Thoracic aorta (tissue), 2 donors: ENCODE measurements at regions not wholly inside any gene's neighbourhood (a gene's known extent, or its start where the extent isn't known, plus 50 kb on each side); places are given as distances from the start of the nearest gene placed in this dataset.

Experiments used
- ATAC-seq: fragments of 150-250 bp; one replicate; pipeline ENCODE4 v1.8.0; 2017; ENCODE audit warnings: low read depth; ENCODE audit not compliant: insufficient number of reproducible peaks, low FRiP score
- DNase-seq: peaks from one replicate; pipeline ENCODE4 v3.0.0-alpha.2; 2020; ENCODE audit warnings: low spot score
- H3K27ac ChIP-seq, 2 donors: fragments of 200-600 bp; sonication (generic); 1 replicate in 1 of 2; 2 replicates in 1 of 2; pipeline ENCODE4 v1.5.1; 2016; ENCODE audit warnings: mild to moderate bottlenecking in 2 of 2, moderate library complexity in 2 of 2
- H3K27me3 ChIP-seq: fragments of 200-600 bp; sonication (generic); replicated peaks from 2 replicates; pipeline ENCODE4 v1.6.0; 2016; ENCODE audit warnings: mild to moderate bottlenecking; ENCODE audit not compliant: insufficient read depth
- H3K36me3 ChIP-seq: fragments of 200-600 bp; sonication (generic); one replicate; pipeline ENCODE4 v1.5.1; 2016
- H3K4me1 ChIP-seq, 2 donors: fragments of 200-600 bp; sonication (generic); 1 replicate in 1 of 2; 2 replicates in 1 of 2; pipeline versions ENCODE4 v1.5.1 to v1.6.0; 2016; ENCODE audit warnings: low read depth in 2 of 2, mild to moderate bottlenecking in 1 of 2; ENCODE audit not compliant: control insufficient read depth in 1 of 2
- H3K4me3 ChIP-seq: fragments of 200-600 bp; sonication (generic); 2 replicates; pipeline ENCODE4 v1.5.1; 2016; ENCODE audit warnings: mild to moderate bottlenecking
- H3K9me3 ChIP-seq: fragments of 200-600 bp; sonication (generic); 2 replicates; pipeline ENCODE4 v1.5.1; 2016
- CTCF ChIP-seq: fragments of 200-600 bp; sonication (generic); IDR thresholded peaks from one replicate; pipeline ENCODE4 v1.5.1; 2019; ENCODE audit warnings: antibody characterized with exemption

DNA sequence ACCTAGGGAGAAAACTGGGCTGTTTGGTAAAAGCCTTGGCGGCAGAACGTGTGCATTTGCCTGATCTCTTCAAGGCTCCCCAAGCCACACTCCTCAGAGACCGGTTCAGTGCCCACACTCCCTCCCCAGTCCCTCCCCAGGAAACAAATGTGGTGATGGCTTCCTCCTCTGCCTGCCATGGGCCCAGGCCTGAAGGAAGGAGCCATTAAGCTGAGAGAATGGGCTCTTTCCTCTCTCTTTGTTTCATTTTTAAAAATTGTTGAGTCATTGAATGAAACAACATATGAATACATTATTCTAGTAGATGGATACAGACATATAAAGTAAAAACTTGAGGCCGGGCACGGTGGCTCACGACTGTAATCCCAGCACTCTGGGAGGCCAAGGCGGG lies 50.6 kb upstream of the YWHAQ start:
- Histone ChIP-seq H3K9me3 (no peaks in the 10 kb centered on the region), H3K4me3 (no peak overlapping the region), H3K36me3 (no peaks in the 10 kb centered on the region), H3K27me3 (no peaks in the 10 kb centered on the region), H3K4me1 (no peaks in the 10 kb centered on the region), H3K27ac (no peak overlapping the region)
- no peak for TF ChIP-seq CTCF
- no peak for ATAC-seq
- no peak for DNase-seq

DNA sequence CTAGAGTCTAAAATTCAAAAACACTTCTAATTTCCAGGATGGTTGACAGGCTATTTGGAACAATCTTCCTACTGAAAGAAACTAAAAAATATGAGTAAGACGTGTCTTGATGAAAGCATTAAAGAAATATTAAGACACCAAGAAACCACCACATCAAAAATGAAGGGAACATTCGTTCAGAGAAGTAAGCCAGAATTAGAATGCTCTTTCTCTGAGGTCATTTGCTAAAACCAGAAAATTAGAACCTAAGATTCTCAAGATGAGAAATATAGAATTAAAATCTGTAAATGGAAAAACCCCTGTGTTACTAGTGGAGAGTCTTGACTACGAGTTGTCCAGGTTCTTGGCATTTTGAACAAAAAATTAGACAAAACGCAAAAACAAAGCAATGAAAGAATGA lies 54.8 kb upstream of the YWHAQ start:
- DNase-seq (no peak), ATAC-seq (no peak)
- no peaks in the 10 kb centered on the region for H3K9me3 ChIP-seq
- H3K4me1 ChIP-seq: no peaks in the 10 kb centered on the region
- no peak overlapping the region for H3K4me3 ChIP-seq
- H3K36me3 ChIP-seq: no peaks in the 10 kb centered on the region
- no peaks in the 10 kb centered on the region for H3K27me3 ChIP-seq
- H3K27ac ChIP-seq: no peak overlapping the region
- TF ChIP-seq CTCF: no peak

GRCh38 chr2:9686061-9686460 lies 55.3 kb upstream of the YWHAQ start:
- Histone ChIP-seq H3K9me3 (no peaks in the 10 kb centered on the region), H3K27ac (no peak overlapping the region), H3K4me1 (no peaks in the 10 kb centered on the region), H3K36me3 (no peaks in the 10 kb centered on the region), H3K4me3 (no peak overlapping the region), H3K27me3 (no peaks in the 10 kb centered on the region)
- DNase-seq (no peak), ATAC-seq (no peak)
- no peak for TF ChIP-seq CTCF

DNA sequence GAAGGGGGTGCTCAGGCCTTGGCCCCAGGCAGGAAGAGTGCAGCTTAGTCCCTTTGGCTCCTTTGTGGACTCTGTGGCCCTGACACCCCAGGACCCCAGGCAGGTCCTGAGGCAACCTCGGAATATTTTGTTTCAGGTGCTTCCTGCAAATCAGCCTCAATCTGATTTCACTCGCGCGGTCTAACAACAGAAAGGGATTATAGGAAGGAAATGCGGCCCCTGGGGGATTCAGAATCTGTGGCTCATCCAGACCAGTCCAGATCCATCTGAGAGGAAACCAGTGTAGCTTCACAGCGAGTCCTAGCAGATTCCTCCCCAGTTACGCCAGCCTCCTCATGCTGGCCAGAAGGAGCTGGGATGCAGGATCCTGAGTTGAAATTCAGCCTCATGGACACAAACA lies 59.5 kb upstream of the YWHAQ start:
- no peak overlapping the region for H3K27ac ChIP-seq
- TF ChIP-seq CTCF: no peak
- peaks cover 7 to 19% of the 10 kb centered on the region in 2 donors for H3K4me1 ChIP-seq
- H3K36me3 ChIP-seq: no peaks in the 10 kb centered on the region
- DNase-seq (no peak), ATAC-seq (no peak)
- no peaks in the 10 kb centered on the region for H3K27me3 ChIP-seq
- no peak overlapping the region for H3K4me3 ChIP-seq
- H3K9me3 ChIP-seq: no peaks in the 10 kb centered on the region

DNA sequence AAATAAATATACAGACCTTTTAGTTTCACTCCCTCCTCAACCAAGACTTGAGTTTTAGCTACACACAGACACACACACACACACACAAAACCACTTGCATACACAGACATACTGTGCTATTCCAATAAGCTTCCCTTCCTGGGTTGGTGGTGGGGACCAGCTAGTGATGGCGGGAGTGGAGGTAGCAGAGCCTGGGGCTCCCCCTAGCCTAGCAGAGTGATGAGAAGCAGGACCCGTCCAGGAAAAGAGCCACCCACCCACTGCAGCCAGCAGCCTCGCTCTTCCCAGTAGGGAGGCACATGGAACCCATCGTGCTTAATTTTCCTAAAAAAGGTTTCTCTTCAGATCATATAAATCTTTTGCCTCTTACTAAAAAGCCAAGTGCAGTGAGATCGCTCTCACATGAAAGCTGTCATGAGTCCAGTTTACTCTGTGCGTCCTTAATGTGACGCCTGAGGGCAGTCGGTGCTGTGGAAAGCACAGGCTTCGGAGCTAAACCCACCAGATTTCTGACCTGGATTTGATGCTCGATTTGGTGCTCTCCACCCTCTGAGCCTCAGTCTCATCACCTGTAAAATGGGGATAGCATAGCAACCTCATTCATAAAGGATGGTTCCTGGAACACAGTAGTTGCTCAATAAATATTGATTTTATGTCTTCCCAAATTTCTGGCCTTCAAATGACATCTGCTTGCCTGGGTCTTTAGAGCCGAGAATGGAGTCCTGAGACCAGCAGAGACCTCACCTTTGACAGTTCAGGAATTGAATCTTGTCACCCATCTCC lies 60.1 kb upstream of the YWHAQ start:
- no peak for DNase-seq
- no peak overlapping the region for H3K27ac ChIP-seq

More for the DNA sequence above, 60.1 kb upstream of the YWHAQ start:
- H3K4me3 ChIP-seq: no peak overlapping the region
- H3K36me3 ChIP-seq: no peaks in the 10 kb centered on the region
- no peaks in the 10 kb centered on the region for H3K9me3 ChIP-seq
- no peak for TF ChIP-seq CTCF
- ATAC-seq: no peak
- no peaks in the 10 kb centered on the region for H3K27me3 ChIP-seq
- H3K4me1 ChIP-seq: peaks cover 7 to 19% of the 10 kb centered on the region in 2 donors
